ENCODE measurements at regions not wholly inside any gene's neighbourhood (a gene's known extent, or its start where the extent isn't known, plus 50 kb on each side); places are given as distances from the start of the nearest gene placed in this dataset.

DNA sequence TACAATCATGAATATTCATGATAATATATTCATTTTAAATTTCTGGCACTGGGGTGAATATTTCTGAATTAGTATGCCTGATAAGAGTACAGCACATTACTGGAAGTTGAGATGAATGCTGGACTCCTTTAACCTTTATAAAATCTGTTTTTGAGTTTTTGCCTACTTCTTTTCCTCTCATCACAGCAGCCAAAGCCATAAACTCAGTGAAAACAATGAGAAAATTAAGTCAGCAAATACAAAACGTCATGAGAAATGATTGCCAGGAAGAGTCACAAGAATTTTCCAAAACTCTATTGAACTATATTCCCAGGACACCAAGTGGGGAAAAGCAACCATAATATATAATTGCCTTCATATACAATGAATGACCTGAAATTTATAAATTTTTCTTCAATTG is 837.6 kb downstream of the TBC1D32 start:
- DNase-seq (ENCODE audit: low read depth, low spot score): no peak
- BruUV-seq (replicated peaks): no TSS peak
- Histone ChIP-seq H3K9me3 (ENCODE audit: control insufficient read depth, insufficient read depth, low read depth, low read length) (0 out of 2 replicates have a peak, but pooled peaks cover 2% of the 10 kb centered on the region), H3K4me1 (ENCODE audit: control insufficient read depth, insufficient read depth, low read length) (no peaks in the 10 kb centered on the region), H3K4me3 (ENCODE audit: low read depth in 2 of 2, low read length in 2 of 2) (no peak overlapping the region), H3K27ac (ENCODE audit: low read length) (no peak overlapping the region), H3K36me3 (ENCODE audit: control insufficient read depth, insufficient read depth, low read length) (no peaks in the 10 kb centered on the region), H3K27me3 (ENCODE audit: control insufficient read depth, insufficient read depth, low read length) (no peaks in the 10 kb centered on the region)
- CTCF ChIA-PET: no interaction called here
- ATAC-seq: no peak
- POLR2A ChIA-PET: no interaction called here
- TF ChIP-seq SIN3A (IDR thresholded peaks at IDR 0.05; ENCODE audit: borderline replicate concordance, insufficient read depth, low read depth, low read length) (no peak), REST (IDR thresholded peaks at IDR 0.05; ENCODE audit: insufficient read depth in 1 of 2, low read depth in 2 of 2, low read length in 1 of 2) (no peak), POLR2AphosphoS5 (IDR thresholded peaks at IDR 0.05; ENCODE audit: low read depth, low read length) (no peak), CTCF (IDR thresholded peaks at IDR 0.05) (no peak), TCF7L2 (IDR thresholded peaks at IDR 0.05; ENCODE audit: low read depth, low read length) (no peak)
- in situ Hi-C loops (cut with HindIII; ENCODE audit: low pct_unique_long_range_greater_than_20kb, low sequenced_read_pairs) (no loop called here), intact Hi-C loops (cut with micrococcal nuclease; ENCODE audit: unreplicated experiment) (no loop called here)

GRCh38 chr6:120493505-120493904 is 840.8 kb downstream of the TBC1D32 start:
- CTCF ChIA-PET: no interaction called here

More at GRCh38 chr6:120493505-120493904, 840.8 kb downstream of the TBC1D32 start:
- Histone ChIP-seq H3K27me3 (ENCODE audit: control insufficient read depth, insufficient read depth, low read length) (no peaks in the 10 kb centered on the region), H3K9me3 (ENCODE audit: control insufficient read depth, insufficient read depth, low read depth, low read length) (peaks cover 6% of the 10 kb centered on the region; the same call in 1 of the 2 replicates), H3K27ac (ENCODE audit: low read length) (no peak overlapping the region), H3K36me3 (ENCODE audit: control insufficient read depth, insufficient read depth, low read length) (no peaks in the 10 kb centered on the region), H3K4me3 (ENCODE audit: low read depth in 2 of 2, low read length in 2 of 2) (no peak overlapping the region), H3K4me1 (ENCODE audit: control insufficient read depth, insufficient read depth, low read length) (no peaks in the 10 kb centered on the region)
- TF ChIP-seq POLR2AphosphoS5 (IDR thresholded peaks at IDR 0.05; ENCODE audit: low read depth, low read length): no peak
- no peak for TF ChIP-seq TCF7L2 (IDR thresholded peaks at IDR 0.05; ENCODE audit: low read depth, low read length)
- TF ChIP-seq SIN3A (IDR thresholded peaks at IDR 0.05; ENCODE audit: borderline replicate concordance, insufficient read depth, low read depth, low read length): no peak
- no peak for TF ChIP-seq CTCF (IDR thresholded peaks at IDR 0.05)
- no peak for TF ChIP-seq REST (IDR thresholded peaks at IDR 0.05; ENCODE audit: insufficient read depth in 1 of 2, low read depth in 2 of 2, low read length in 1 of 2)
- ATAC-seq (no peak), DNase-seq (ENCODE audit: low read depth, low spot score) (no peak)
- intact Hi-C loops (cut with micrococcal nuclease; ENCODE audit: unreplicated experiment) (no loop called here), in situ Hi-C loops (cut with HindIII; ENCODE audit: low pct_unique_long_range_greater_than_20kb, low sequenced_read_pairs) (no loop called here)
- POLR2A ChIA-PET: no interaction called here
- BruUV-seq (replicated peaks): no TSS peak
